Brain microvascular endothelial cell (primary cell): ENCODE measurements at regions not wholly inside any gene's neighbourhood (a gene's known extent, or its start where the extent isn't known, plus 50 kb on each side); places are given as distances from the start of the nearest gene placed in this dataset.

Source experiments
- DNase-seq: peaks from one replicate; pipeline ENCODE4 v3.0.0-alpha.2; 2020
- H3K27ac ChIP-seq: fragments of 250-450 bp; sonication (Bioruptor Pico); 2 replicates; pipeline ENCODE4 v1.5.1; 2020; ENCODE audit warnings: mild to moderate bottlenecking, moderate library complexity
- H3K27me3 ChIP-seq: fragments of 250-450 bp; sonication (Bioruptor Pico); replicated peaks from 2 replicates; pipeline ENCODE4 v1.5.1; 2020; ENCODE audit warnings: mild to moderate bottlenecking
- H3K36me3 ChIP-seq: fragments of 250-450 bp; sonication (Bioruptor Pico); replicated peaks from 2 replicates; pipeline ENCODE4 v1.5.1; 2020; ENCODE audit warnings: mild to moderate bottlenecking
- H3K4me3 ChIP-seq: 2 replicates; pipeline ENCODE4 v1.5.1; 2011; ENCODE audit warnings: low read depth, mild to moderate bottlenecking, control low read depth, low read length, moderate library complexity
- CTCF ChIP-seq: IDR thresholded peaks from 2 replicates; pipeline ENCODE4 v1.5.1; 2011; ENCODE audit warnings: low read depth, mild to moderate bottlenecking, moderate library complexity, low read length, control low read depth, inconsistent platforms; ENCODE audit errors: missing control alignments
- in situ Hi-C: cut with HindIII; loops from 2 replicates; pipeline ENCODE4 v1.10.0; 2017; ENCODE audit warnings: low sequenced_read_pairs, low pct_ligation_motif_present

- Histone ChIP-seq H3K27me3 (no peaks in the 10 kb centered on the region), H3K36me3 (no peaks in the 10 kb centered on the region), H3K4me3 (no peak overlapping the region), H3K27ac (no peak overlapping the region)
- no peak for TF ChIP-seq CTCF
- in situ Hi-C loops: no loop called here
- no peak for DNase-seq
Measured at GRCh38 chr12:92432724-92433441, 269.9 kb upstream of the PLEKHG7 start.

- in situ Hi-C loops: no loop called here
- no peak for DNase-seq
- TF ChIP-seq CTCF: no peak
- Histone ChIP-seq H3K4me3 (no peak overlapping the region), H3K36me3 (no peaks in the 10 kb centered on the region), H3K27ac (no peak overlapping the region), H3K27me3 (no peaks in the 10 kb centered on the region)
Measured at GRCh38 chr12:92431146-92431545, 271.6 kb upstream of the PLEKHG7 start.

GRCh38 chr12:92426332-92426731 is 276.5 kb upstream of the PLEKHG7 start:
- in situ Hi-C loops: no loop called here

GRCh38 chr12:92425165-92425564 is 277.6 kb upstream of the PLEKHG7 start:
- Histone ChIP-seq H3K36me3 (no peaks in the 10 kb centered on the region), H3K27ac (no peak overlapping the region), H3K4me3 (no peak overlapping the region), H3K27me3 (no peaks in the 10 kb centered on the region)
- in situ Hi-C loops: no loop called here
- no peak for DNase-seq
- no peak for TF ChIP-seq CTCF

More at GRCh38 chr12:92426332-92426731, 276.5 kb upstream of the PLEKHG7 start:
- TF ChIP-seq CTCF: no peak
- Histone ChIP-seq H3K27ac (no peak overlapping the region), H3K27me3 (no peaks in the 10 kb centered on the region), H3K4me3 (no peak overlapping the region), H3K36me3 (no peaks in the 10 kb centered on the region)
- DNase-seq: no peak

- in situ Hi-C loops: no loop called here
- peak; percentile 51 for DNase-seq
- no peak overlapping the region for H3K4me3 ChIP-seq
Measured at GRCh38 chr12:92424338-92424737, 278.5 kb upstream of the PLEKHG7 start.

More at GRCh38 chr12:92424338-92424737, 278.5 kb upstream of the PLEKHG7 start:
- Histone ChIP-seq H3K27ac (no peak overlapping the region), H3K36me3 (no peaks in the 10 kb centered on the region), H3K27me3 (no peaks in the 10 kb centered on the region)
- TF ChIP-seq CTCF: no peak
